ENCODE measurements at regions not wholly inside any gene's neighbourhood (a gene's known extent, or its start where the extent isn't known, plus 50 kb on each side); places are given as distances from the start of the nearest gene placed in this dataset.

GRCh38 chr13:30074431-30074830, 224.0 kb upstream of the UBL3 start:
- TF ChIP-seq, protein P1, sequence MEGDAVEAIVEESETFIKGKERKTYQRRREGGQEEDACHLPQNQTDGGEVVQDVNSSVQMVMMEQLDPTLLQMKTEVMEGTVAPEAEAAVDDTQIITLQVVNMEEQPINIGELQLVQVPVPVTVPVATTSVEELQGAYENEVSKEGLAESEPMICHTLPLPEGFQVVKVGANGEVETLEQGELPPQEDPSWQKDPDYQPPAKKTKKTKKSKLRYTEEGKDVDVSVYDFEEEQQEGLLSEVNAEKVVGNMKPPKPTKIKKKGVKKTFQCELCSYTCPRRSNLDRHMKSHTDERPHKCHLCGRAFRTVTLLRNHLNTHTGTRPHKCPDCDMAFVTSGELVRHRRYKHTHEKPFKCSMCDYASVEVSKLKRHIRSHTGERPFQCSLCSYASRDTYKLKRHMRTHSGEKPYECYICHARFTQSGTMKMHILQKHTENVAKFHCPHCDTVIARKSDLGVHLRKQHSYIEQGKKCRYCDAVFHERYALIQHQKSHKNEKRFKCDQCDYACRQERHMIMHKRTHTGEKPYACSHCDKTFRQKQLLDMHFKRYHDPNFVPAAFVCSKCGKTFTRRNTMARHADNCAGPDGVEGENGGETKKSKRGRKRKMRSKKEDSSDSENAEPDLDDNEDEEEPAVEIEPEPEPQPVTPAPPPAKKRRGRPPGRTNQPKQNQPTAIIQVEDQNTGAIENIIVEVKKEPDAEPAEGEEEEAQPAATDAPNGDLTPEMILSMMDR (IDR thresholded peaks at IDR 0.05), result no peak
- TF ChIP-seq POLR2A (IDR thresholded peaks at IDR 0.05), result no peak
- TF ChIP-seq EP300 (IDR thresholded peaks at IDR 0.05; ENCODE audit: low read depth), result no peak

Measured in transverse colon (tissue), 3 donors.